ENCODE measurements at regions not wholly inside any gene's neighbourhood (a gene's known extent, or its start where the extent isn't known, plus 50 kb on each side); places are given as distances from the start of the nearest gene placed in this dataset.

- ChIA-PET POLR2A (no interaction called here), CTCF (no interaction called here)
- H3K4me3 Mint-ChIP-seq: no peak overlapping the region
- H3K9me3 Mint-ChIP-seq: peaks cover 6% of the 10 kb centered on the region
- H3K4me1 Mint-ChIP-seq: no peaks in the 10 kb centered on the region
- no peak overlapping the region for H3K27ac Mint-ChIP-seq
- ATAC-seq (ENCODE audit: low read depth) (no peak), DNase-seq (no peak)
- H3K27me3 Mint-ChIP-seq: no peaks in the 10 kb centered on the region
- TF ChIP-seq CTCF (IDR thresholded peaks at IDR 0.05): no peak
- H3K36me3 Mint-ChIP-seq (ENCODE audit: low read depth): no peaks in the 10 kb centered on the region
- intact Hi-C loops (cut with micrococcal nuclease): no loop called here
These were observed 186.7 kb upstream of the FAT1 start for GRCh38 chr4:186910385-186910784.

DNA sequence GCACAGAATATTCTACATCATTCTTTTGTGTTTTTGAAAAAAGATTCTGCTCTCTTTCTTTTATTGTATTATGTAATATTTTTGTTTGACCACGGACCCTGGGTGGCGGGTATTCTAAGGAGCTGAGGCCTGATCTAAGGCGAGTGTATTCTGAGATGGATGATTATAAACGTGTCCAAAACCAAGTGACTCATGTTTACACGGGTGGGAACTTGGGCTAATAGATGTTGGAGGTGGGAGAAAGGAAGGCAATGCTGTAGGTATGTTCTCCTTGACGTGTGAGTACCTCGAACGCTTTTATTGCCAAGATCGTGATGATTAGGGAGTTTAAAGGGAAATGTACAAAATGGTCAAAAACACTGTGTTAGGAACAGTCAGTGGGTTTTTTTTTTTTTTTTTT, 188.9 kb upstream of the FAT1 start:
- CTCF ChIA-PET: no interaction called here
- H3K27me3 Mint-ChIP-seq: no peaks in the 10 kb centered on the region
- POLR2A ChIA-PET: no interaction called here
- H3K4me1 Mint-ChIP-seq: no peaks in the 10 kb centered on the region
- intact Hi-C loops (cut with micrococcal nuclease): no loop called here
- DNase-seq (no peak), ATAC-seq (ENCODE audit: low read depth) (no peak)
- H3K27ac Mint-ChIP-seq: no peak overlapping the region
- peaks cover 2% of the 10 kb centered on the region for H3K9me3 Mint-ChIP-seq
- TF ChIP-seq CTCF (IDR thresholded peaks at IDR 0.05): no peak
- no peaks in the 10 kb centered on the region for H3K36me3 Mint-ChIP-seq (ENCODE audit: low read depth)
- H3K4me3 Mint-ChIP-seq: no peak overlapping the region

DNA sequence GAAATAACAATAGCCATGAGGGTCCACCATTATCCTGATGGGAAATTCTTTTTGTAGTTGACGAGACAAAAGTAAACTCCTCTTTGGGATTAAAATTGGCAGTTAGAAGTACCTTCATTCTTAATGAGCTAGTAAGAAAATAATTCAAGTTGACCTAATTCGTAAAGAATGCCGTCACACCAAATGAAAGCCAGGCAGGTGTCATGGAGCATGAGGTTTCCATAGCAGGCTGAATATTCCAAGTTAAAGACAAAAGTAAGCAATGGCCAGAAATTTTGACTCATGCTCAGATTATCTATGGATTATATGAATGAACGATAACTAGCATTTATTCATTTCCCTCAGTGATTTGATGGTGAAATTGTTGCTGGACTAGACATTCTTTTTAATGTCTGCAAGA, 192.2 kb upstream of the FAT1 start:
- intact Hi-C loops (cut with micrococcal nuclease): no loop called here
- POLR2A ChIA-PET: no interaction called here
- no peaks in the 10 kb centered on the region for H3K36me3 Mint-ChIP-seq (ENCODE audit: low read depth)
- CTCF ChIA-PET: no interaction called here
- no peak for DNase-seq
- H3K27ac Mint-ChIP-seq: no peak overlapping the region
- ATAC-seq (ENCODE audit: low read depth): no peak
- H3K9me3 Mint-ChIP-seq: peaks cover 6% of the 10 kb centered on the region
- TF ChIP-seq CTCF (IDR thresholded peaks at IDR 0.05): no peak
- no peaks in the 10 kb centered on the region for H3K27me3 Mint-ChIP-seq
- no peaks in the 10 kb centered on the region for H3K4me1 Mint-ChIP-seq
- H3K4me3 Mint-ChIP-seq: no peak overlapping the region

DNA sequence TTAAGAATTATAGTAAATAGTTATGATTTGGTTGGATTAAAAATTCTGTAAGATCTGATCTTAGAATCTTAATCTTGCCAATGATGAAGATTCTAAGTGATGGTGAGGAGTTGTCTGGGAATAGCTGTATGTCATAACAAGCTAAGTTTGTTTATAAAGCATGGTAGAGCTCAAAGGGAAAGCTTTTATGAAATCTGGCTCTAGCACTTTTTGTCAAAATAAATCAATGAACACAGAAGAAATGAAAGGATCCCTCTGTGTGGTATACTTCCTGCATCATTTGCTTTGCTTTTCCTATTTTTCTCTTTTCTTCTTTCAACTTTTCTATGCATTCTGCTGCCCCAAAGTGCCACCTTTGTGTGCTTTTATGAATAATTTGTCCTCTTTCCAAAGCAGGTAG, 193.5 kb upstream of the FAT1 start:
- no peak for TF ChIP-seq CTCF (IDR thresholded peaks at IDR 0.05)
- H3K27me3 Mint-ChIP-seq: no peaks in the 10 kb centered on the region
- H3K4me1 Mint-ChIP-seq: no peaks in the 10 kb centered on the region
- ATAC-seq (ENCODE audit: low read depth) (no peak), DNase-seq (no peak)
- intact Hi-C loops (cut with micrococcal nuclease): no loop called here
- H3K36me3 Mint-ChIP-seq (ENCODE audit: low read depth): no peaks in the 10 kb centered on the region
- H3K9me3 Mint-ChIP-seq: peaks cover 6% of the 10 kb centered on the region
- no peak overlapping the region for H3K27ac Mint-ChIP-seq
- H3K4me3 Mint-ChIP-seq: no peak overlapping the region
- ChIA-PET CTCF (no interaction called here), POLR2A (no interaction called here)

- ChIA-PET POLR2A (no interaction called here), CTCF (no interaction called here)
- Mint-ChIP-seq H3K27ac (no peak overlapping the region), H3K9me3 (peaks cover 6% of the 10 kb centered on the region), H3K4me1 (no peaks in the 10 kb centered on the region), H3K4me3 (no peak overlapping the region), H3K36me3 (ENCODE audit: low read depth) (no peaks in the 10 kb centered on the region), H3K27me3 (no peaks in the 10 kb centered on the region)
- TF ChIP-seq CTCF (IDR thresholded peaks at IDR 0.05): no peak
- no peak for ATAC-seq (ENCODE audit: low read depth)
- DNase-seq: no peak
- intact Hi-C loops (cut with micrococcal nuclease): no loop called here
These were observed 194.8 kb upstream of the FAT1 start for GRCh38 chr4:186918466-186918865.
